ENCODE measurements at regions not wholly inside any gene's neighbourhood (a gene's known extent, or its start where the extent isn't known, plus 50 kb on each side); places are given as distances from the start of the nearest gene placed in this dataset.

DNA sequence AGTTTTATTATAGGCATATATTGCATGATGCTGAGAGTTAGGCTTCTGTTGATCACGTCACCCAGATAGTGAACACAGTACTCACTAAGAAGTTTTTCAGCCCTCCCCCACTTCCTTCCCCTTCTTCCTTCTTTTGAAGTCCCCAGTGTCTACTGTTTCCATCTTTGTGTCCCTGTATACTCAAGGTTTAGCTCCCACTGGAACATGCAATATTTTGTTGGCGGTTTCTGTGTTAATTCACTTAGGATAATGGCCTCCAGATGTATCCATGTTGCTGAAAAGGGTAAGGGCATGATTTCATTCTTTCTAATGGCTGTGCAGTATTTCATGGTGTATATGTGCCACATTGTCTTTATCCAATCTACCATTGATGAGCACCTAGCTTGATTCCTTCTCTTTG lies 764.3 kb downstream of the MTRR start:
- no peak for DNase-seq (ENCODE audit: low read depth, low spot score)

DNA sequence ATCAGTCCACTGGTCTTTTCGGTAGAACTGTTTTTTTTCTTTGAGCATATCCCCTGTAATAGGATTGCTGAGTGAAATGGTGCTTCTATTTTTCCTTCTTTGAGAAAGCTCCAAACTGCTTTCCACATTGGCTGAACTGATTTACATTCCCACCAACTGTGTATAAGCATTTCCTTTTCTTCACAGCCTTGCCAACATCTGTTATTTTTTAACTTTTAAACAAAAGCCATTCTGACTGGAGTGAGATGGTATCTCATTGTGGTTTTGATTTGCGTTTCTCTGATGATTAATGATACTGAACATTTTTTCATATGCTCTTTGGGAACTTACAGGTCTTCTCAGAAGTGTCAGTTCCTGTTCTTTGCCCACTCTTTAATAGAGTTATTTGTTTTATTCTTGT lies 764.7 kb downstream of the MTRR start:
- DNase-seq (ENCODE audit: low read depth, low spot score): no peak

DNA sequence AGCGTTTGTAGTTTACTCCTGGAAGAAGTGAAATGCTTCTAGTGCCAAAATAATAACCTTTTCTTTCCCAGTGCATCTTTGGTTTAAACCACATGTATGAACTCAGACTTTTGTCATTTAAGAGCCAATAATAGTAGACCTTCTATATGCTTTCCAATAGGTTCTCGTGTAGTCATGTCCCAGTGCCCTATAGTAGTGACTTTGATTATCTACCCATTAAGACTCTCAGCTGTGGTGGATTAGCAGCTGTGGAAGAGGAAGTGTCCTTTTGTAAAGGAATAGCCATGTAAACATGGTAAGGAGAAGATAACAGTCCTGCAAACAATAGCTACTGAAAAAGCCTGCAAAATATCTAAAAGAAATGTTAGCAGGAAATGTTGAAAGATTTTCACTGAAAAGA lies 765.3 kb downstream of the MTRR start:
- DNase-seq (ENCODE audit: low read depth, low spot score): no peak

GRCh38 chr5:8641786-8642505 lies 773.0 kb downstream of the MTRR start:
- no peak for DNase-seq (ENCODE audit: low read depth, low spot score)

- no peak for DNase-seq (ENCODE audit: low read depth, low spot score)
These were observed 775.4 kb downstream of the MTRR start for GRCh38 chr5:8644377-8644776.

GRCh38 chr5:8647111-8647510 lies 778.2 kb downstream of the MTRR start:
- no peak for DNase-seq (ENCODE audit: low read depth, low spot score)

DNA sequence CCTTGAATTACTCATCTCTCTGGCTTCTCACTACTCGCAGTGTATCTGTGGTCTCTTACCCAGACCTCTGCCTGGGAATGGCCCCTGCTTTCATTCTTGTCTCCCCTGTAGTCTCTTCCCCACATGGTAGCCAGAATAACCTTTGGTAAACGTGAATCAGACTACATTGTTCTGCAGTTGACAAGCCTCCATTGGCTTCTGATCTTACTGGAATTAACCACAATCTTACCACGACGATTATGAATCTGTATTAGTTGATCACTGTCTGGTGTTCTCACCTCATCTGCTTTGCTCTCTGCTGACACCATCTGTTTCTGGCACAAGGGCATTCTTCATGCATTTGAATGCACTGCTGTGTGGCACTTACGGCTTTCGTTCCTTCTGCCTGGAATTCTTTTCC lies 781.2 kb downstream of the MTRR start:
- no peak for DNase-seq (ENCODE audit: low read depth, low spot score)

DNA sequence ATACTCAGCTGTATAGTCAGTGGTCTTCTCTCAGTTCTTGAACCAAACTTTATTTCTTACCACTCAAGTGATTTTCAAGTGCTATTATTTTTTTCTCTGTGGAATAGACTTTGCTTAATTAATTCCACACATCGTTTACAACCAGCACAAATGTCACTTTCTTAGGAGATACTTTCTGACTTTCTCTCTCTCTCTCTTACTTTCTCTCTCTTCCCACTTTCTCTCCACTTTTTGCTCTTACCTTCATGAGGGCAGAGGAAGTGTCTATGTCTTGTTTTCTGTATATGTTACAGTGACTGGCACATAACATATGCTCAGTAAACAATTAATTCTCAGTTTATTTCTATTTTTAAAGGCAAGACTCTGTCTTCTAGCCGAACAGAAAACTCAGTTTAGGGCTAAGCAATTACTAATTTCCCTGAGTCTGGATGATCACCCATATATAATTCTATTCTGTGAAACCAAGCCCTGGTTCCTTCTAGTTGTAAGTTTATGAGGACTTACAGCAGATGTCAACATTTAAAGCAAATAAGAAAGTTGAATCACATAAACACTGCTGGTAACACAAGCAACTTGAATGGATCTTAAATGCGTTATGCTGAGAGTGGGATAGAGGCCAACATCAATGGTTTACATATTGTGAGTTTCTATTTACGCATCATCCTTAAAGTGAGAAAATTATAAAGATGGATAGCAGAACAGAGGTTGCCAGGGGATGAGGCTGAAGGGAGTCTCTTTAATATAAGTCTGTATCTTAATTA lies 791.4 kb downstream of the MTRR start:
- no peak for DNase-seq (ENCODE audit: low read depth, low spot score)

- DNase-seq (ENCODE audit: low read depth, low spot score): no peak
These were observed 794.4 kb downstream of the MTRR start for GRCh38 chr5:8663374-8663773.

DNA sequence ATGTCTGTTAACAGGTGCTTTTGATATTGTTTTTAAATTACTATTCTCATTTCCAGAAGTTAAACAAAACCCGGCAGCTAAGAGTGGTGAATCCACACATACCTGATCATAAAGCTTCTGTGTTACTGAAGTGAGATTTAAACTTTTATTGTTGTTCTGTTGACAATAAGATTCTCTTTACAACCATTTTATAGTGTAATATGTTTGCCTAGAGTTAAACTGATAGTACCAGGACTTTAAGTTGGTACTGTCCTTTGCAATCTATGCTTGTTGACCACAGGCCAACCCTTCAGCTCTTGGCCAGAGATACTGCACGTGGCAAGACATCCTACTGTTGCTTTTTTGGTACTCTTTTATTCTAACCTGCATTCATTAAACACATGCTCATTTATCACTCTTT lies 806.2 kb downstream of the MTRR start:
- no peak for DNase-seq (ENCODE audit: low read depth, low spot score)

- no peak for DNase-seq (ENCODE audit: low read depth, low spot score)
These were observed 807.7 kb downstream of the MTRR start for GRCh38 chr5:8676695-8677094.

GRCh38 chr5:8682381-8682780 lies 813.4 kb downstream of the MTRR start:
- no peak for DNase-seq (ENCODE audit: low read depth, low spot score)

GRCh38 chr5:8683496-8683895 lies 814.5 kb downstream of the MTRR start:
- no peak for DNase-seq (ENCODE audit: low read depth, low spot score)

DNA sequence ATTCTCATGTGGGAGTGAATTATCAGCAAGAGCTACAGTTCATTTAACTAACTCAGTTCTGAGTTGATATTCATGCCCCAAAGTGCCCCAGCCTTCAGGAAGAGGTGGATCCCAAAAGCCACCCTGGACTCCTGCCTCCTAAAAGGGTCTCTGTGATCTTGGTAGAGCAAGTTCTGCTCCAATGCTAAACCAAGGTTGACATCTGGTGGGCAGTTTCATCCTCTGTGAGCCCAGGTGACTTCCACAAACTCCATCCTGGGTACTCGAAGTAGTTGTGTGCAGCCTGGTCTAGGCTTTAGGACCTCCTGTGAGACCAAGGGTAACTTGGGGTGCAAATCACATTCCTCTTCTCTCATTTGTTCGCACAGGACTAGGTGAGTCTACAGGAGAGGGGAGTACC lies 816.8 kb downstream of the MTRR start:
- DNase-seq (ENCODE audit: low read depth, low spot score): no peak

GRCh38 chr5:8686707-8687106 lies 817.8 kb downstream of the MTRR start:
- no peak for DNase-seq (ENCODE audit: low read depth, low spot score)

DNA sequence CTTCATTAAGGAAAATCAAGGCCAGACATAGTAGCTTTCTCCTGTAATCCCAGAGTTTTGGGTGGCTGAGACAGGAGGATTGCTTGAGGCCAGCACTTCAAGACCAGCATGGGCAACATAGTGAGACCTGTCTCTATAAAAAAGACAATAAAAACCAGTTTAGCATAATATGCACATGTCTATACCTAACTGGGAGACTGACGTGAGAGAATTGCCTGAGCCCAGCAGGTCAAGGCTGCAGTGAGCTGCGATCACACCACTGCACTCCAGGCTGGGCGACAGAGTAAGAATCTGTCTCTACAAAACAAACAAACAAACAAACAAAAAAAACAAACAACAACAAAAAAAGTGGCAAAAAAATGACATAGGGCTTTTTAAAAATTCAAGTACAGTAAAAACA lies 820.8 kb downstream of the MTRR start:
- DNase-seq (ENCODE audit: low read depth, low spot score): no peak

- DNase-seq (ENCODE audit: low read depth, low spot score): no peak
These were observed 822.3 kb downstream of the MTRR start for GRCh38 chr5:8691221-8691620.

DNA sequence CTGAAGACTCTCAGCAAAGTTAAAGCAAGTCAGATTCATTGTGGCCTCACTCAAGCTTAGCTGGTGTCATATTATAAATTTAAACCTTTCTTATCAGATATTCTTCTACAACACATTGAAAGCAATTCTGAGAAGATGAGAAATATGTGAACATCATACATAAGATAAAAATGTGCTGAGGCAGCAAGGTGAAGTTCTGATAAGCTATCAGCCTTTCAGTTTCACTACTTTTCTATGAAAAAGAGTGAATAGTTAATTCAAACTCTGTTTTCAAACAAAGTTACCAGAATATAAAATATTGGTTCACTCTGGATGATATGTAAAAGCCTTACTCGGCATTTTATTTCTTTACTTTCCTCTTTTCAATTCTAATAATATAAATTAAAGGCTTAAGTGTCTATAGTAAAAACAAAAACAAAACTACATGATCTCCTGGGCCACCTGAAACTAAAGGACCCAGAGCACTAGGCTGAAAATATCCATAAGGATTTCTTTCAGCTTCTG lies 824.4 kb downstream of the MTRR start:
- no peak for DNase-seq (ENCODE audit: low read depth, low spot score)

DNA sequence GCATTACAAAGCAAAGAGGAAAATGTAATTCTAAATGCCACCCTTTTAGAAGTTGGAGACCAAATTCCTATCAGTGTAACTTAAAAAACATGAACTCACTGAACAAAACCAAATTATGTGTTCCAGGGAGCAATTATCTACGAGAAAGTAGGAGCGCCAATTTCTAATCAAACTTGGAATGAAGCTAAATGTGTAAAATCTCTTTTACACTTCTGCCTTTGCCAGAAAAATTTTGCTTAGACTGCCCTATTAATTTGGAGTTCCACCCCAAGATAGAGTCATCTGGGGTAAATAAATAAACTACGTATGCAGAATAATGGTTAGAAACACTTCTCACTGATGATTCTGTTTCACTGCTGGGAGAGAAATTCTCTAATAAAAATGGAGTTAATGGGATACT lies 825.6 kb downstream of the MTRR start:
- DNase-seq (ENCODE audit: low read depth, low spot score): no peak

DNA sequence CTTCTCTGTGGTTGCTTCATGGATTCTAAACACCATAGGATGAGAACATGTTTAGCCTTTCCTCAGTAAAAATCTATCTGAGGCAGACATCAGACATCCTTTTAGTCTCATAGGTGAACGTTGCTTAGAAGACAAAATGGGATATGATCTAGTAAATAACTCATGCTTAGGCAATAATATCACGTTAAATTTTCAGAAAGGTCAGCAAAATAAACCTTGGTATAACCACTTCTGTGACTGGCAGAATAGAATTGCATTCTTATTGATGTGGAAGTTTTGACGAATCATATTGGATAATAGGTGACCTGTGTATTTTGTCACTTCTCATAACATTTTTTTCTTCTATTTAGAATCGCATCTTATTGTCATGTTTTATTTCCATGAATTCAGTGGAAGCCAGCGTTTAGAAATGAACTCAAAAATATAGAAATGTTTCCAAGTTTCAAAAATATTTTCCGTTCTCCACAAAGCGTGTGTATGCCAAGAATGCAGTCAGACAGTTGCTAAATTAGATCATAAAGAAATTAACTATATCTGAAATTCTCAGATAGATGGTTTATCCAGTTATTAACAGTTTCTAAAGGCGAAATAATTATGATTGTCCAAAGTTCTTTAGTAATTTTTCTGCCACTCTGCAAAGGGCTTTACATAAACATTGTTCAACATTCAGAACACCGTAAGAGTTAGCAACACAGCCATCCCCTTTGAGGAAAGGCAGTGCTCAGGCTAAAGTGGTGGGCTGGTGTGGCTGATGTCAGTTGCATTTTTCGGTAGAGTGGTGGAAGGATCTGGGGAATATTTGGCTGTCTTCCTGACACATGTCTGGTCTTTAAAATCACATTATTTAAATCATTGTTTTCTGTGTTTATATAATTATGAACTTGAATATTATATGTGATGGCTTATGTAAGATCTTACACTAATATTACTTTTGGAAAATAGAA lies 827.2 kb downstream of the MTRR start:
- no peak for DNase-seq (ENCODE audit: low read depth, low spot score)

- no peak for DNase-seq (ENCODE audit: low read depth, low spot score)
These were observed 831.3 kb downstream of the MTRR start for GRCh38 chr5:8700222-8700621.

DNA sequence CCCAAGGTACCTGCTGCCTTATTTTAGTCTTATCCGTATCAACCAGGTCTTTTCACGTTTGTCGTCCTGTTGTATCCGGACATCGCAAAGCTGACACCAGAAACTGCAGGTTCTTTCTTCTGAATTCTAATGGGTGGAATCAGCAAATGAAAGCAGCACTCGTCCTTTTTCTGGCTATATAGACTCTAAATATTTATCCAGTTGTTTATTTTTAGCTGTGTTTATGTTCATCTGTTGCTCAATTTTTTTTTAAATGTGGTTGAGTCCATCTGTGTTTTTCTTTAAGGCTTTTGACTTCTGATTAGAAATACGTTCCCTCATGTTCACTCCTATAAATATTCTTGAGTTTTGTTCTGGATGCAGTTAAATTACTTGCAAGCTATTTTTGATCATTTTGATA lies 831.7 kb downstream of the MTRR start:
- DNase-seq (ENCODE audit: low read depth, low spot score): no peak

Data from ELF-1 (cell line).